HG03575 (cell line): ENCODE measurements at regions not wholly inside any gene's neighbourhood (a gene's known extent, or its start where the extent isn't known, plus 50 kb on each side); places are given as distances from the start of the nearest gene placed in this dataset.
A peak's percentile ranks its signal among the peaks of the same experiment; 100 is the strongest.

Experiments
- ATAC-seq: cut with Tn5 transposase; IDR thresholded peaks from one replicate; pipeline ENCODE4 v1.9.1; 2021; ENCODE audit not compliant: unreplicated experiment, insufficient number of reproducible peaks, low FRiP score; ENCODE audit errors: extremely low read depth

GRCh38 chr9:652914-653313 lies 188.6 kb upstream of the DMRT1 start:
- ATAC-seq = no peak

- no peak for ATAC-seq
These were observed 188.1 kb upstream of the DMRT1 start for GRCh38 chr9:653421-653820.

- ATAC-seq = no peak
These were observed 187.6 kb upstream of the DMRT1 start for GRCh38 chr9:653856-654387.

GRCh38 chr9:655875-656274 lies 185.6 kb upstream of the DMRT1 start:
- no peak for ATAC-seq

- no peak for ATAC-seq
These were observed 184.4 kb upstream of the DMRT1 start for GRCh38 chr9:656926-657568.

- no peak for ATAC-seq
These were observed 182.2 kb upstream of the DMRT1 start for GRCh38 chr9:659286-659685.

- ATAC-seq = peak; percentile 53
These were observed 181.3 kb upstream of the DMRT1 start for GRCh38 chr9:660227-660626.

GRCh38 chr9:663541-663940 lies 178.0 kb upstream of the DMRT1 start:
- ATAC-seq = no peak

- no peak for ATAC-seq
These were observed 176.2 kb upstream of the DMRT1 start for GRCh38 chr9:665296-665695.

GRCh38 chr9:671997-672396 lies 169.5 kb upstream of the DMRT1 start:
- no peak for ATAC-seq

- ATAC-seq = no peak
These were observed 168.6 kb upstream of the DMRT1 start for GRCh38 chr9:672851-673250.

GRCh38 chr9:673264-673965 lies 168.1 kb upstream of the DMRT1 start:
- ATAC-seq = no peak

- ATAC-seq = no peak
These were observed 167.5 kb upstream of the DMRT1 start for GRCh38 chr9:673966-674526.

GRCh38 chr9:675697-676370 lies 165.7 kb upstream of the DMRT1 start:
- no peak for ATAC-seq

GRCh38 chr9:676780-677438 lies 164.6 kb upstream of the DMRT1 start:
- ATAC-seq = no peak

- no peak for ATAC-seq
These were observed 163.9 kb upstream of the DMRT1 start for GRCh38 chr9:677461-678097.

- ATAC-seq = no peak
These were observed 162.6 kb upstream of the DMRT1 start for GRCh38 chr9:678897-679296.

- ATAC-seq = no peak
These were observed 162.0 kb upstream of the DMRT1 start for GRCh38 chr9:679462-679861.

- ATAC-seq = no peak
These were observed 161.4 kb upstream of the DMRT1 start for GRCh38 chr9:680106-680505.
